ENCODE measurements at regions not wholly inside any gene's neighbourhood (a gene's known extent, or its start where the extent isn't known, plus 50 kb on each side); places are given as distances from the start of the nearest gene placed in this dataset.
A peak's percentile ranks its signal among the peaks of the same experiment; 100 is the strongest.

- peak overlapping the region in 1 of 2 donors; percentile 31 for H3K27ac ChIP-seq (ENCODE audit: low read depth in 1 of 2, low read length in 2 of 2)
- H3K9ac ChIP-seq (ENCODE audit: low read depth in 1 of 2, low read length in 2 of 2): no peak overlapping the region
- TF ChIP-seq FOXA2 (IDR thresholded peaks at IDR 0.05): peak; percentile 25
- TF ChIP-seq, protein P1, sequence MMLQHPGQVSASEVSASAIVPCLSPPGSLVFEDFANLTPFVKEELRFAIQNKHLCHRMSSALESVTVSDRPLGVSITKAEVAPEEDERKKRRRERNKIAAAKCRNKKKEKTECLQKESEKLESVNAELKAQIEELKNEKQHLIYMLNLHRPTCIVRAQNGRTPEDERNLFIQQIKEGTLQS (IDR thresholded peaks at IDR 0.05): peak; percentile 77
- TF ChIP-seq TAF1 (conservative IDR thresholded peaks at IDR 0.05): no peak
- TF ChIP-seq MAX (IDR thresholded peaks at IDR 0.05): peak; percentile 17
- TF ChIP-seq SP1 (IDR thresholded peaks at IDR 0.05): peak; percentile 78
- peak; percentile 22 to 36 for TF ChIP-seq RAD21 (IDR thresholded peaks at IDR 0.05)
- TF ChIP-seq YY1 (IDR thresholded peaks at IDR 0.05): peak; percentile 25
- TF ChIP-seq HNF4G (IDR thresholded peaks at IDR 0.05): no peak
- TF ChIP-seq, protein P2, sequence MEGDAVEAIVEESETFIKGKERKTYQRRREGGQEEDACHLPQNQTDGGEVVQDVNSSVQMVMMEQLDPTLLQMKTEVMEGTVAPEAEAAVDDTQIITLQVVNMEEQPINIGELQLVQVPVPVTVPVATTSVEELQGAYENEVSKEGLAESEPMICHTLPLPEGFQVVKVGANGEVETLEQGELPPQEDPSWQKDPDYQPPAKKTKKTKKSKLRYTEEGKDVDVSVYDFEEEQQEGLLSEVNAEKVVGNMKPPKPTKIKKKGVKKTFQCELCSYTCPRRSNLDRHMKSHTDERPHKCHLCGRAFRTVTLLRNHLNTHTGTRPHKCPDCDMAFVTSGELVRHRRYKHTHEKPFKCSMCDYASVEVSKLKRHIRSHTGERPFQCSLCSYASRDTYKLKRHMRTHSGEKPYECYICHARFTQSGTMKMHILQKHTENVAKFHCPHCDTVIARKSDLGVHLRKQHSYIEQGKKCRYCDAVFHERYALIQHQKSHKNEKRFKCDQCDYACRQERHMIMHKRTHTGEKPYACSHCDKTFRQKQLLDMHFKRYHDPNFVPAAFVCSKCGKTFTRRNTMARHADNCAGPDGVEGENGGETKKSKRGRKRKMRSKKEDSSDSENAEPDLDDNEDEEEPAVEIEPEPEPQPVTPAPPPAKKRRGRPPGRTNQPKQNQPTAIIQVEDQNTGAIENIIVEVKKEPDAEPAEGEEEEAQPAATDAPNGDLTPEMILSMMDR (IDR thresholded peaks at IDR 0.05; ENCODE audit: low read depth, low read length, missing input control): no peak
- TF ChIP-seq, protein P3, sequence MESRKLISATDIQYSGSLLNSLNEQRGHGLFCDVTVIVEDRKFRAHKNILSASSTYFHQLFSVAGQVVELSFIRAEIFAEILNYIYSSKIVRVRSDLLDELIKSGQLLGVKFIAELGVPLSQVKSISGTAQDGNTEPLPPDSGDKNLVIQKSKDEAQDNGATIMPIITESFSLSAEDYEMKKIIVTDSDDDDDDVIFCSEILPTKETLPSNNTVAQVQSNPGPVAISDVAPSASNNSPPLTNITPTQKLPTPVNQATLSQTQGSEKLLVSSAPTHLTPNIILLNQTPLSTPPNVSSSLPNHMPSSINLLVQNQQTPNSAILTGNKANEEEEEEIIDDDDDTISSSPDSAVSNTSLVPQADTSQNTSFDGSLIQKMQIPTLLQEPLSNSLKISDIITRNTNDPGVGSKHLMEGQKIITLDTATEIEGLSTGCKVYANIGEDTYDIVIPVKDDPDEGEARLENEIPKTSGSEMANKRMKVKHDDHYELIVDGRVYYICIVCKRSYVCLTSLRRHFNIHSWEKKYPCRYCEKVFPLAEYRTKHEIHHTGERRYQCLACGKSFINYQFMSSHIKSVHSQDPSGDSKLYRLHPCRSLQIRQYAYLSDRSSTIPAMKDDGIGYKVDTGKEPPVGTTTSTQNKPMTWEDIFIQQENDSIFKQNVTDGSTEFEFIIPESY (IDR thresholded peaks at IDR 0.05): no peak
- TF ChIP-seq GABPA (IDR thresholded peaks at IDR 0.05 in 1 of 2, conservative IDR thresholded peaks at IDR 0.05 in 1 of 2): peak in 1 of 2 donors; percentile 13
- peak; percentile 50 to 63 for TF ChIP-seq HNF4A (conservative IDR thresholded peaks at IDR 0.05)
- TF ChIP-seq RXRA (IDR thresholded peaks at IDR 0.05): peak; percentile 72 to 87
- no peak for TF ChIP-seq EGR1 (IDR thresholded peaks at IDR 0.05; ENCODE audit: low read depth in 2 of 2)
- H3K9me3 ChIP-seq (ENCODE audit: control insufficient read depth in 4 of 4, low read length in 3 of 4): no peaks in the 10 kb centered on the region
- peaks cover 4 to 13% (median 9%) of the 10 kb centered on the region in 4 donors for H3K4me1 ChIP-seq (ENCODE audit: control insufficient read depth in 4 of 4, insufficient read depth in 4 of 4, low read length in 3 of 4)
- H3K4me3 ChIP-seq (ENCODE audit: low read depth in 1 of 3, low read length in 3 of 3): no peak overlapping the region
- H3K36me3 ChIP-seq (ENCODE audit: control insufficient read depth in 4 of 4, insufficient read depth in 3 of 4, low read depth in 1 of 4, low read length in 3 of 4): no peaks in the 10 kb centered on the region
- no peaks in the 10 kb centered on the region for H3K27me3 ChIP-seq (ENCODE audit: control insufficient read depth in 4 of 4, insufficient read depth in 4 of 4, low read length in 3 of 4)
- DNase-seq (ENCODE audit: low spot score): no peak
Observed at GRCh38 chr4:110394871-110395270, 81.1 kb upstream of the ENPEP start.

GRCh38 chr4:110381784-110382183 is 94.2 kb upstream of the ENPEP start:
- TF ChIP-seq GABPA (IDR thresholded peaks at IDR 0.05 in 1 of 2, conservative IDR thresholded peaks at IDR 0.05 in 1 of 2) (no peak), HNF4A (conservative IDR thresholded peaks at IDR 0.05) (no peak), TAF1 (conservative IDR thresholded peaks at IDR 0.05) (no peak), FOXA1 (IDR thresholded peaks at IDR 0.05) (no peak), MAX (IDR thresholded peaks at IDR 0.05) (no peak), SP1 (IDR thresholded peaks at IDR 0.05) (no peak), YY1 (IDR thresholded peaks at IDR 0.05) (no peak), EGR1 (IDR thresholded peaks at IDR 0.05; ENCODE audit: low read depth in 2 of 2) (no peak), RAD21 (IDR thresholded peaks at IDR 0.05) (no peak), NR2F2 (IDR thresholded peaks at IDR 0.05) (no peak), RXRA (IDR thresholded peaks at IDR 0.05) (no peak), FOXA2 (IDR thresholded peaks at IDR 0.05) (no peak)
- TF ChIP-seq, protein P3 (IDR thresholded peaks at IDR 0.05): no peak
- TF ChIP-seq, protein P2 (IDR thresholded peaks at IDR 0.05; ENCODE audit: low read depth, low read length, missing input control): no peak
- TF ChIP-seq, protein P1 (IDR thresholded peaks at IDR 0.05): no peak
- TF ChIP-seq, protein P4, sequence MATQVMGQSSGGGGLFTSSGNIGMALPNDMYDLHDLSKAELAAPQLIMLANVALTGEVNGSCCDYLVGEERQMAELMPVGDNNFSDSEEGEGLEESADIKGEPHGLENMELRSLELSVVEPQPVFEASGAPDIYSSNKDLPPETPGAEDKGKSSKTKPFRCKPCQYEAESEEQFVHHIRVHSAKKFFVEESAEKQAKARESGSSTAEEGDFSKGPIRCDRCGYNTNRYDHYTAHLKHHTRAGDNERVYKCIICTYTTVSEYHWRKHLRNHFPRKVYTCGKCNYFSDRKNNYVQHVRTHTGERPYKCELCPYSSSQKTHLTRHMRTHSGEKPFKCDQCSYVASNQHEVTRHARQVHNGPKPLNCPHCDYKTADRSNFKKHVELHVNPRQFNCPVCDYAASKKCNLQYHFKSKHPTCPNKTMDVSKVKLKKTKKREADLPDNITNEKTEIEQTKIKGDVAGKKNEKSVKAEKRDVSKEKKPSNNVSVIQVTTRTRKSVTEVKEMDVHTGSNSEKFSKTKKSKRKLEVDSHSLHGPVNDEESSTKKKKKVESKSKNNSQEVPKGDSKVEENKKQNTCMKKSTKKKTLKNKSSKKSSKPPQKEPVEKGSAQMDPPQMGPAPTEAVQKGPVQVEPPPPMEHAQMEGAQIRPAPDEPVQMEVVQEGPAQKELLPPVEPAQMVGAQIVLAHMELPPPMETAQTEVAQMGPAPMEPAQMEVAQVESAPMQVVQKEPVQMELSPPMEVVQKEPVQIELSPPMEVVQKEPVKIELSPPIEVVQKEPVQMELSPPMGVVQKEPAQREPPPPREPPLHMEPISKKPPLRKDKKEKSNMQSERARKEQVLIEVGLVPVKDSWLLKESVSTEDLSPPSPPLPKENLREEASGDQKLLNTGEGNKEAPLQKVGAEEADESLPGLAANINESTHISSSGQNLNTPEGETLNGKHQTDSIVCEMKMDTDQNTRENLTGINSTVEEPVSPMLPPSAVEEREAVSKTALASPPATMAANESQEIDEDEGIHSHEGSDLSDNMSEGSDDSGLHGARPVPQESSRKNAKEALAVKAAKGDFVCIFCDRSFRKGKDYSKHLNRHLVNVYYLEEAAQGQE (IDR thresholded peaks at IDR 0.05): no peak
- H3K36me3 ChIP-seq (ENCODE audit: control insufficient read depth in 4 of 4, insufficient read depth in 3 of 4, low read depth in 1 of 4, low read length in 3 of 4): no peaks in the 10 kb centered on the region
- no peaks in the 10 kb centered on the region for H3K4me1 ChIP-seq (ENCODE audit: control insufficient read depth in 4 of 4, insufficient read depth in 4 of 4, low read length in 3 of 4)
- no peak overlapping the region for H3K9ac ChIP-seq (ENCODE audit: low read depth in 1 of 2, low read length in 2 of 2)
- H3K4me3 ChIP-seq (ENCODE audit: low read depth in 1 of 3, low read length in 3 of 3): no peak overlapping the region
- no peaks in the 10 kb centered on the region for H3K9me3 ChIP-seq (ENCODE audit: control insufficient read depth in 4 of 4, low read length in 3 of 4)
- no peaks in the 10 kb centered on the region for H3K27me3 ChIP-seq (ENCODE audit: control insufficient read depth in 4 of 4, insufficient read depth in 4 of 4, low read length in 3 of 4)
- H3K27ac ChIP-seq (ENCODE audit: low read depth in 1 of 2, low read length in 2 of 2): no peak overlapping the region
- DNase-seq (ENCODE audit: low spot score): no peak

Measured in liver (tissue), 7 donors.